HL-60 (cell line): ENCODE measurements at regions not wholly inside any gene's neighbourhood (a gene's known extent, or its start where the extent isn't known, plus 50 kb on each side); places are given as distances from the start of the nearest gene placed in this dataset.

Experiments used
- POLR2AphosphoS5 ChIP-seq: IDR thresholded peaks from 2 replicates; pipeline ENCODE4 v1.6.1; 2012; ENCODE audit warnings: low read depth
- TF ChIP-seq, protein P1 (sequence below): IDR thresholded peaks from one replicate; pipeline ENCODE4 v1.5.1; 2011; ENCODE audit warnings: low read length, control low read depth, inconsistent platforms; ENCODE audit not compliant: insufficient read depth
- TF ChIP-seq, protein P2 (sequence below): IDR thresholded peaks from 2 replicates; pipeline ENCODE4 v1.6.1; 2012; ENCODE audit warnings: low read depth; ENCODE audit not compliant: insufficient replicate concordance

GRCh38 chr6:19713411-19713810 lies 123.8 kb upstream of the ID4 start:
- TF ChIP-seq, protein P1, sequence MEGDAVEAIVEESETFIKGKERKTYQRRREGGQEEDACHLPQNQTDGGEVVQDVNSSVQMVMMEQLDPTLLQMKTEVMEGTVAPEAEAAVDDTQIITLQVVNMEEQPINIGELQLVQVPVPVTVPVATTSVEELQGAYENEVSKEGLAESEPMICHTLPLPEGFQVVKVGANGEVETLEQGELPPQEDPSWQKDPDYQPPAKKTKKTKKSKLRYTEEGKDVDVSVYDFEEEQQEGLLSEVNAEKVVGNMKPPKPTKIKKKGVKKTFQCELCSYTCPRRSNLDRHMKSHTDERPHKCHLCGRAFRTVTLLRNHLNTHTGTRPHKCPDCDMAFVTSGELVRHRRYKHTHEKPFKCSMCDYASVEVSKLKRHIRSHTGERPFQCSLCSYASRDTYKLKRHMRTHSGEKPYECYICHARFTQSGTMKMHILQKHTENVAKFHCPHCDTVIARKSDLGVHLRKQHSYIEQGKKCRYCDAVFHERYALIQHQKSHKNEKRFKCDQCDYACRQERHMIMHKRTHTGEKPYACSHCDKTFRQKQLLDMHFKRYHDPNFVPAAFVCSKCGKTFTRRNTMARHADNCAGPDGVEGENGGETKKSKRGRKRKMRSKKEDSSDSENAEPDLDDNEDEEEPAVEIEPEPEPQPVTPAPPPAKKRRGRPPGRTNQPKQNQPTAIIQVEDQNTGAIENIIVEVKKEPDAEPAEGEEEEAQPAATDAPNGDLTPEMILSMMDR, result no peak
- TF ChIP-seq, protein P2, sequence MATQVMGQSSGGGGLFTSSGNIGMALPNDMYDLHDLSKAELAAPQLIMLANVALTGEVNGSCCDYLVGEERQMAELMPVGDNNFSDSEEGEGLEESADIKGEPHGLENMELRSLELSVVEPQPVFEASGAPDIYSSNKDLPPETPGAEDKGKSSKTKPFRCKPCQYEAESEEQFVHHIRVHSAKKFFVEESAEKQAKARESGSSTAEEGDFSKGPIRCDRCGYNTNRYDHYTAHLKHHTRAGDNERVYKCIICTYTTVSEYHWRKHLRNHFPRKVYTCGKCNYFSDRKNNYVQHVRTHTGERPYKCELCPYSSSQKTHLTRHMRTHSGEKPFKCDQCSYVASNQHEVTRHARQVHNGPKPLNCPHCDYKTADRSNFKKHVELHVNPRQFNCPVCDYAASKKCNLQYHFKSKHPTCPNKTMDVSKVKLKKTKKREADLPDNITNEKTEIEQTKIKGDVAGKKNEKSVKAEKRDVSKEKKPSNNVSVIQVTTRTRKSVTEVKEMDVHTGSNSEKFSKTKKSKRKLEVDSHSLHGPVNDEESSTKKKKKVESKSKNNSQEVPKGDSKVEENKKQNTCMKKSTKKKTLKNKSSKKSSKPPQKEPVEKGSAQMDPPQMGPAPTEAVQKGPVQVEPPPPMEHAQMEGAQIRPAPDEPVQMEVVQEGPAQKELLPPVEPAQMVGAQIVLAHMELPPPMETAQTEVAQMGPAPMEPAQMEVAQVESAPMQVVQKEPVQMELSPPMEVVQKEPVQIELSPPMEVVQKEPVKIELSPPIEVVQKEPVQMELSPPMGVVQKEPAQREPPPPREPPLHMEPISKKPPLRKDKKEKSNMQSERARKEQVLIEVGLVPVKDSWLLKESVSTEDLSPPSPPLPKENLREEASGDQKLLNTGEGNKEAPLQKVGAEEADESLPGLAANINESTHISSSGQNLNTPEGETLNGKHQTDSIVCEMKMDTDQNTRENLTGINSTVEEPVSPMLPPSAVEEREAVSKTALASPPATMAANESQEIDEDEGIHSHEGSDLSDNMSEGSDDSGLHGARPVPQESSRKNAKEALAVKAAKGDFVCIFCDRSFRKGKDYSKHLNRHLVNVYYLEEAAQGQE, result no peak
- no peak for TF ChIP-seq POLR2AphosphoS5
